ENCODE measurements at regions not wholly inside any gene's neighbourhood (a gene's known extent, or its start where the extent isn't known, plus 50 kb on each side); places are given as distances from the start of the nearest gene placed in this dataset.

GRCh38 chr3:24756101-24756888 is 261.6 kb upstream of the THRB start:
- TF ChIP-seq CEBPB (IDR thresholded peaks at IDR 0.05) = no peak
- TF ChIP-seq RFX5 (IDR thresholded peaks at IDR 0.05) = no peak
- TF ChIP-seq CTCF (IDR thresholded peaks at IDR 0.05) = no peak
